ENCODE measurements at regions not wholly inside any gene's neighbourhood (a gene's known extent, or its start where the extent isn't known, plus 50 kb on each side); places are given as distances from the start of the nearest gene placed in this dataset.

DNA sequence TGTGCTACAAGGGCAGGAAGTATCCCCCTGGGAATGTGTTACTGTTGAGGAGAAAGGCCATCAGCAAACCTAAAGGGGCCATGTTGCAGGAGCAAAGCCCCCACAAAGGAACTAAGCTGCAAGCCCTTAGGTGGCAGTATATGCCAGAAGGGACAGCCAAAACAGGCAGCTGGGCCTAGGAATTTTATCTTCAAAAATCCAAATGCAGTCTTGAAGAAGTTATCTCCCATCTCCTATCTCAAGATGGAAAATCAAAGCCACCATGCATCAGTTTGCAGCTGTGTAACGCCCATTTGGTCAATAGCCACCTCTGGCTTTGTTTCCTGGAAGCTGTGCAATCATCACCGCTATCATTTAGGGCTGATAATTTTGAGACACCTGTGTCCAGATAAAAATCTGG lies 400.3 kb downstream of the ARHGEF28 start:
- peak overlapping the region; percentile 22 for H4K5ac ChIP-seq (ENCODE audit: insufficient read length, low read depth, low read length)
- no peak overlapping the region for H2AK5ac ChIP-seq (ENCODE audit: low read depth, low read length)
- H3K27ac ChIP-seq (ENCODE audit: low read depth, low read length): no peak overlapping the region
- H3K36me3 ChIP-seq (ENCODE audit: control insufficient read depth in 2 of 4, insufficient read depth in 4 of 4, low read length in 3 of 4): no peaks in the 10 kb centered on the region
- H3K18ac ChIP-seq (ENCODE audit: extremely low read depth, low read length): no peak overlapping the region
- H3K79me1 ChIP-seq (ENCODE audit: low read depth, low read length): no peaks in the 10 kb centered on the region
- H3K4me1 ChIP-seq (replicated peaks in 1 of 4; ENCODE audit: control insufficient read depth in 3 of 4, insufficient read depth in 4 of 4, low read length in 3 of 4): no peaks in the 10 kb centered on the region
- no peaks in the 10 kb centered on the region for H3K9me3 ChIP-seq (ENCODE audit: insufficient read depth in 2 of 2, low read depth in 1 of 2, low read length in 1 of 2)
- H2BK12ac ChIP-seq (ENCODE audit: low read depth, low read length): no peak overlapping the region
- H3K23me2 ChIP-seq (ENCODE audit: low read depth, low read length): no peaks in the 10 kb centered on the region
- no peaks in the 10 kb centered on the region for H3K27me3 ChIP-seq (replicated peaks in 1 of 4; ENCODE audit: control insufficient read depth in 3 of 4, extremely low read depth in 1 of 4, insufficient read depth in 3 of 4, low read length in 3 of 4)
- no peak overlapping the region for H4K91ac ChIP-seq (replicated peaks; ENCODE audit: insufficient read length, low read length)
- H3K23ac ChIP-seq (ENCODE audit: insufficient read length): no peak overlapping the region
- no peak for DNase-seq (ENCODE audit: low read depth in 1 of 2, low spot score in 2 of 2)
- no peak overlapping the region for H2BK5ac ChIP-seq (ENCODE audit: low read depth, low read length)
- no peak overlapping the region for H3K56ac ChIP-seq (replicated peaks; ENCODE audit: insufficient read length, low read depth, low read length)
- no peak for TF ChIP-seq CHD1 (IDR thresholded peaks at IDR 0.05; ENCODE audit: low read depth, low read length)
- peak; percentile 47 to 57 for TF ChIP-seq RAD21 (IDR thresholded peaks at IDR 0.05 in 1 of 2, conservative IDR thresholded peaks at IDR 0.05 in 1 of 2; ENCODE audit: low read depth in 2 of 2, low read length in 2 of 2)
- TF ChIP-seq, protein P1, sequence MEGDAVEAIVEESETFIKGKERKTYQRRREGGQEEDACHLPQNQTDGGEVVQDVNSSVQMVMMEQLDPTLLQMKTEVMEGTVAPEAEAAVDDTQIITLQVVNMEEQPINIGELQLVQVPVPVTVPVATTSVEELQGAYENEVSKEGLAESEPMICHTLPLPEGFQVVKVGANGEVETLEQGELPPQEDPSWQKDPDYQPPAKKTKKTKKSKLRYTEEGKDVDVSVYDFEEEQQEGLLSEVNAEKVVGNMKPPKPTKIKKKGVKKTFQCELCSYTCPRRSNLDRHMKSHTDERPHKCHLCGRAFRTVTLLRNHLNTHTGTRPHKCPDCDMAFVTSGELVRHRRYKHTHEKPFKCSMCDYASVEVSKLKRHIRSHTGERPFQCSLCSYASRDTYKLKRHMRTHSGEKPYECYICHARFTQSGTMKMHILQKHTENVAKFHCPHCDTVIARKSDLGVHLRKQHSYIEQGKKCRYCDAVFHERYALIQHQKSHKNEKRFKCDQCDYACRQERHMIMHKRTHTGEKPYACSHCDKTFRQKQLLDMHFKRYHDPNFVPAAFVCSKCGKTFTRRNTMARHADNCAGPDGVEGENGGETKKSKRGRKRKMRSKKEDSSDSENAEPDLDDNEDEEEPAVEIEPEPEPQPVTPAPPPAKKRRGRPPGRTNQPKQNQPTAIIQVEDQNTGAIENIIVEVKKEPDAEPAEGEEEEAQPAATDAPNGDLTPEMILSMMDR (IDR thresholded peaks at IDR 0.05; ENCODE audit: control extremely low read depth in 1 of 3, insufficient read depth in 1 of 3, low read depth in 1 of 3, low read length in 3 of 3): peak in 1 of 3 experiments; percentile 32; a peak in 1 of 4 replicates
- no peak overlapping the region for H3K4ac ChIP-seq (replicated peaks; ENCODE audit: insufficient read length, low read depth, low read length)
- peak overlapping the region; percentile 89; the same call in 1 of the 2 replicates for H2AFZ ChIP-seq (ENCODE audit: low read length)
- no peaks in the 10 kb centered on the region for H4K20me1 ChIP-seq (replicated peaks in 1 of 2; ENCODE audit: control insufficient read depth in 1 of 2, insufficient read depth in 2 of 2, low read length in 2 of 2)
- H4K8ac ChIP-seq (ENCODE audit: extremely low read depth, insufficient read depth, low read length): no peak overlapping the region
- 88% methylated on average over 2 of the region's 2 CpGs; no CpG with 5 or more reads in 1 of the 2 experiments for WGBS, 2 experiments (ENCODE audit: extremely low coverage in 1 of 2, insufficient coverage in 1 of 2, insufficient read length in 1 of 2, insufficient replicate concordance in 2 of 2, low coverage in 1 of 2, low lambda C conversion rate in 2 of 2, missing lambda C conversion rate in 1 of 2)
- H3K4me3 ChIP-seq (ENCODE audit: extremely low read depth in 1 of 4, insufficient read depth in 2 of 4, low read depth in 3 of 4, low read length in 4 of 4): no peak overlapping the region
- FAIRE-seq: no peak
- H2BK120ac ChIP-seq (replicated peaks; ENCODE audit: low read depth, low read length): no peak overlapping the region
- no peak overlapping the region for H3K4me2 ChIP-seq (ENCODE audit: insufficient read depth in 1 of 2, low read depth in 2 of 2, low read length in 2 of 2)
- no peaks in the 10 kb centered on the region for H3K79me2 ChIP-seq (ENCODE audit: control insufficient read depth in 1 of 2, insufficient read depth in 2 of 2, low read length in 2 of 2)
- ChIA-PET CTCF (ENCODE audit: partially characterized antibody) (interaction anchor here (0.8 to 2.1 kb wide), 11 partner anchors 9 to 619 kb away, joined by 3 to 8 read pairs (median 4); no protein-coding TSS in a partner anchor), POLR2A (ENCODE audit: partially characterized antibody) (no interaction called here)
- no peak overlapping the region for H2BK15ac ChIP-seq (ENCODE audit: low read length)
- H3K9ac ChIP-seq (replicated peaks in 1 of 4; ENCODE audit: extremely low read depth in 1 of 4, low read depth in 3 of 4, low read length in 3 of 4): no peak overlapping the region
- no peak overlapping the region for H3K14ac ChIP-seq (ENCODE audit: insufficient read length)
- no peak overlapping the region for H2BK20ac ChIP-seq (ENCODE audit: low read length)
